ENCODE measurements at regions not wholly inside any gene's neighbourhood (a gene's known extent, or its start where the extent isn't known, plus 50 kb on each side); places are given as distances from the start of the nearest gene placed in this dataset.

GRCh38 chr6:166714581-166714980 is 87.5 kb upstream of the RPS6KA2 start:
- TF ChIP-seq ZNF800 (CRISPR knock-in tag; IDR thresholded peaks at IDR 0.05) (no peak), RXRA (CRISPR knock-in tag; IDR thresholded peaks at IDR 0.05) (no peak)

Data from HepG2 (cell line).